HG03432 (cell line): ENCODE measurements at regions not wholly inside any gene's neighbourhood (a gene's known extent, or its start where the extent isn't known, plus 50 kb on each side); places are given as distances from the start of the nearest gene placed in this dataset.
"Not testable (repeated sequence)": the region's sequence is repeated elsewhere in the genome, so short reads cannot be mapped to it uniquely, and the experiment has no call there.

Source experiments
- ATAC-seq: cut with Tn5 transposase; IDR thresholded peaks from one replicate; pipeline ENCODE4 v1.9.1; 2021; ENCODE audit warnings: mild to moderate bottlenecking, moderate library complexity; ENCODE audit not compliant: unreplicated experiment

DNA sequence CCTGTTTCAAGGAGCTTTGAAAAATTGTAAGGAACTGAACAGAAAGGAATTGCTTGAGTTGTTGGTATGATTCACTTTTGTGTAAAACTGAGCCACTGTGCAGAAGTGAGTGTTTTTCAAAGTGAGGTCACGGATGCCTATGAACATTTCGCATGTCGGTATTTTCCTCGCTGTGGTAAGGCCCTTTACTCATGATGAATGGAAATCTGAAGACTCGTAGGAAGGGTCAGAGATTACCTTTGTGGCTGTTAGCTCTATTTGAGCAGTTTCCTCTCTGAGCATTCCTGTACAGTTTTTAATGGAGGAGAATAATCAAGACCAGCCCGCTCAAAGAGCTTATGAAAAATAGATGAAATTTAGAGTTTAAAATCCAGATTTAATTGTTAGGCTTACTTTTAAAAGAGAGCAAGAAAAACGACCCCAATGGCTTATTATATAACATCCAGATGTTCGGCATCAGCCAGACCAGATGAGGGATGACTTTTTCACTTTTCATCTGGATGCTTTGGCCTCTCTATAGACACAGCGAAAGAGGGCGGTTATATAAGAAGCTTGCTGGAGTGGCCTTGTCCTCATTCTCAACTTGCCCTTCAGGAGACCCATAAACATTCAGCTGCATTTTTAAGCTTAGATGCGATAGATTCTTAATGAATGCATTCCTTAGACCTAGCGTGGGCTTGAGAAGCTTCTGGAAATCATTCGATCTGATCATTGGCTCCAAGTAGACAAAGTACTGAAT, 99.5 kb downstream of the CD83 start:
- no peak for ATAC-seq

DNA sequence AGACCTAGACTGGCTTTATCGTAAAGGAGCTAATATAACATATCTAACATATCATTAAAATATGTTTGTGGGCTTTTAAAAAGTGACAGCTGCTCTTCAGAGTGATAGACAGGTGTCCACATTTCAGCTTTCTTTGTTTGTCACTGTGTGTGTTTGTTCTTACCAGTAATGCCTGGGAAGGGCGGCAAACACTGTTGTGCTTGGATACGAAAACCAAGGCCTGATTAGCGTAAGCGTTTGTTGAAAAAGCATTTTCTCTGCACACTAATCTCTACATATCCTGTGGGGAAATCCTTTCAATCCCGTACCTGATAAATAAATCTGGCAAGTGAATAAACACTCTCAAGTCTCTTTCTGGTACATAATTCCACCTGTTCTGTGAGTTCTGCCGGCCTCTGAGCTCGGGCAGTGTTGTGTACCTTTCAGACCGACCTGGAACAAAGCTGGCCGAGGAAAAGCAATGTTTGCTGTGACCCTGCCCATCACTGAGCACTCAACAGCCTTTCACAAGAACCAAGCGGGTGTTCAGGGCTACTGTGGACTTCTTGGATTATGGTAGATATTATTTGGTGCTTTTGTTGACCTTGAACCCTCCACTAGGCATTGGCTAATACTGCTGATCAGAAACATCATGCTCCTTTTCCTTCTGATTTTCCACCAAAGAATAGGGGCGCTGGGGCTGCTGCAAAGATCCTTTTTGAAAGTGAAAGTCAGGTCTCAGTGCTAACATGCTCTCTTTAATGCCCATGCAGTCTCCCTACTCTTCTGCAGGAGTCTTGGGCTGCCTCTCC, 100.4 kb downstream of the CD83 start:
- ATAC-seq, result no peak

DNA sequence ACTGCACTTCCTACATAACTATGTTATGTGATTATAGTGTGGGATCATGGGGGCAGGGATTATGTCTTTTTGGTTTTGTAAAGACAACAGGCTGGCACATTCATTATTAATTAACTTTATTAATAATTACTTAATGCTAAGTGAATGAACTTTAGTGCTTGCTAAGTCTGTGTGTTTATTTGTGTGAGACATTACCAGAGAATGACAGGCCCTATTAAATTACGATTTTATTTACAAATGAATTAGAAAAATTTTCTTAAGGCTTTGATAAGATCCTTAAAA, 100.9 kb downstream of the CD83 start:
- no peak for ATAC-seq

DNA sequence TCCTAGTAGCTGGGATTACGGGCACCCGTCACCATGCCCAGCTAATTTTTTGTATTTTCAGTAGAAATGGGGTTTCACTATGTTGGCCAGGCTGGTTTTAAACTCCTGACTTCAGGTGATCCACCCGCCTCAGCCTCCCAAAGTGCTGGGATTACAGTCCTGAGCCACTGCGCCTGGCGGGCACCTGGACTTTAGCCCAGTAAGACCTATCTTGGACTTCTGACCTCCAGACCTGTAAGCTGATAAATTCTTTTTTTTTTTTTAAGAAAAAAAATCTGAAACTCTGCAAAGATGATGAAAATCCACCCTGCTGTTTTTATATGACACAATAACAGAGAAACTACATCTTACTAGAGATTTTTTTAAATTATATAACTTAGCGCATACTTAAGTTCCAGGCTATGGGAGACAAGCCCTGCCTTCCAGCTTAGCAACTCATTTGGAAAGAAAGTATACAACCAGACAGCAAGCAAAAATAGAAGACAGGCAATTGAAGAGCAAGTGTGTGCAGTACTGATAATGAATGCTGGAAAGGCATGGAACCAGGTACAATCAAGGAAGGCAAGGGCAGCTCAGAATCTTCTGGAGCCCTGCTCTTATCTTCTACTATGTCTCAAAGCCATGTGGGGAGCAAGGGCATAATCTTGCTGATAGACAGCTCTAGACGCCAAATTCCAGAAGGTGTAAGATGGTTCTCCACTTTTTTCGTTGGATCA, 104.2 kb downstream of the CD83 start:
- ATAC-seq, result no peak

DNA sequence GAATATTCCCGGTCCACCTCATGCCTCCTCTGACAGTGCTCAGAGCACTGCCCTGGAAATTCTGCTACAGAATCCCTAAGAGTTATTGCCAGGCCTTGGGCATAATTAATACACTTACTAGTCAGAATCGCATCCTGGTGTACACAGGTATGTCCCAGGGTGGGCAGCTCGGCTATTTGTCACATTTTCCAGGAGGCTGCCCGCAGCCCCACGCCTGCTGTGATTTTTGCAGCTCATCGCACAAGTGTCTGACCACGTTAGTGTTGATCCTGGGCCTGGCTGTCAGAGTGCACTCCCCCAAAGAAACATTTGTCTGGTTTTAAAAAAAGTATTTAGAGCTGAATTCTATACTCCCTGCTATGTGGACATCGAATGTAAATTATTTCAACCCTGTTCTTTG, 105.4 kb downstream of the CD83 start:
- ATAC-seq, result no peak

DNA sequence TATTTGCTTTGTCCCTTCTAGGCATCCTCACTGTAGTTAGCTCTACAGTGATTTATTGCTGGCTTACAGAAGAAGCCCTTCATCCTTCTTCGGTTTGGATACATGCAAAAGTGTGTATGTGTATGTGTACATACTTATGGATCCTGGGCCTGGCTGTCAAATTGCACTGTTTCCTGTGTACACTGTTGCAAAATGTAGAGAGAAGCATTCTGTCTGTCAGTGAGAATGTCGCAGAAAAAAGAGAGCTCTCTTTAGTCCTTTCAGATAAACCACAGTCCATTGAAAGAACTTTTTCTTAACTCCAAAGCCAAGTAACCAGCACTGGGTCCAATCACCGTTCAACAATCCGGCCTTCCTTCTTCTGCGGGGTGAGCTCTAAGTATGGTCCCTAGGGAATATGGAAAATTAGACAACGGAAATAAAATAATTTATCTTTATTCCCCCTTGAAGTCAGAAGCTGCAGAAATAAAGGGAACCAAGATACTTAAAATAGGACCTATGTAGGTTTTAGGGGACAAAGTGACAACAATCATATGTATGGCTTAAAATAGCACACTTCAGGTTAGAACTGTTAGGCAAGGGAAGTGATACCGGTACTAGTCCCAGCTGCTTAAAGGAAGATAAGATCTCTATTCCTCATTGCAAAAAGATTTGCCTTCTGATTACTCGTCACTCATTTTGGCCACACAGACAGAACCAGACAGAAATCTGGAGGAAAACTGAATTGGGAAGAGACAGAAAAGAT, 107.0 kb downstream of the CD83 start:
- ATAC-seq, result no peak

DNA sequence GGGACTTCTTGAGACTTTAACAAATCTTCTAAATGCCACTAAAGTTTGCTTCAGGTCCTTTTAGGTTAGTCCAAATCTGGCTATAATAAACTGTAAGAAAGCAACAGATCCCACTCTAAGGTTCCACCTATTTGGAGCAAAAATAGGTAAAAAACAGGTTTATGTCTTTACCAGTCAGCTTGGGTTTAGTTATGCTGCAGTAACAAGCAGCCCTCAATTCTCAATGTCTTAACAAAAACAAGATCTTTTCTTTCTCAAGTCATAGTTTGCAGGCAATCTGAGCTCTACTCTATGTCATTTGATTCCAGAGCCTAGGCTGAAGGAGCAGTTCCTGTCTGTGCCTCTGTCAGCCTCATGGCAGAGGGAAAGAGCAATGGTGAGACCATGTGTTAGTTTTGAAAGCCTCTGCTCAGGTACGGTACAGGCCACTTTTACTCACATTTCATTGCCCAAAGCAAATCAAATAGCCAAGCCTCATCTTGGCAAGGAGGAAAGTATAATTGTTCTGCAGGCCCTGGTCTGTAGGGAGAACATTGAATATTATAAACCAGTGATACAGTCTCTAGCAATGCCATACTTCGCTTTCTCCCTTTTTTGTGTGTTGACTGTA, 108.6 kb downstream of the CD83 start:
- ATAC-seq, result no peak

DNA sequence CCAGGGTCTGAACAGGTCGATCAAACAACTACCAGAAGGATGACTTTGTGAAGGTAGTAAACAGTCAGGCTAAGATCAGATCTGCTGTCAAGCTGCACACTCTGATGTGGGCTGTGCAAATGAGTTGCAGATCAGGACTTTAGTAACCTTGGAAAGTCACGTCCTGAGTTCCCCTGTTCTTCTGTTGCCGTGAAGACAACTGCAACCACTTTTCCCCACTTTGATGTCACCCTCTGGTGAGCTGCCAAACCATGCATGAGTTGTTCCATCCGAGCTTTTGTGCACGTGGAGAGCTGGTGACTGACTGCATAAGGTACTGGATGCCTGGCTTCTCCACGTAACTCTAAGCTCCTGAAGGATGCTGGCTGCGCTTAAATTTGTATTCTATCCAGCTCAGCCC, 111.0 kb downstream of the CD83 start:
- ATAC-seq, result no peak

DNA sequence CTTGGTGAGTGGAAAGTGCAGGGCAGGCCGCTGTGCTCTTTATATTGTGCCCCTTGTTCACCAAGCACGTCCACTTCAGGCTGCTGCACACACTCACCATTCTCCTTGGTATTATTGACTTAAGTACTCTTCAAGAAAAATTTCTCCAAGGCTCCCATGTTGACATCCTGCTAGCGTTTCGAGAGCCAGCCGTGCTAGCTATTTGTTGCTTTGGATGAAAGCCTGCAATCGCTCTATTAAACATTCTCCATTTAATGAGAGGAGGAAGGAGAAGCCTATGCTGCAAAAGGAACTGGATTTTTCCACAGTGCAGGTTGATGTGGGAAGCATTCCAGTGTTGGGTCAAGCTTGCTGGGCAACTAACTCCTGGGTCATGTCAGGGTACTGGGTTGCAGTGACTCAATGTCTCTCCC, 113.5 kb downstream of the CD83 start:
- ATAC-seq, result no peak

GRCh38 chr6:14231501-14232280, 114.1 kb downstream of the CD83 start:
- ATAC-seq, result no peak

DNA sequence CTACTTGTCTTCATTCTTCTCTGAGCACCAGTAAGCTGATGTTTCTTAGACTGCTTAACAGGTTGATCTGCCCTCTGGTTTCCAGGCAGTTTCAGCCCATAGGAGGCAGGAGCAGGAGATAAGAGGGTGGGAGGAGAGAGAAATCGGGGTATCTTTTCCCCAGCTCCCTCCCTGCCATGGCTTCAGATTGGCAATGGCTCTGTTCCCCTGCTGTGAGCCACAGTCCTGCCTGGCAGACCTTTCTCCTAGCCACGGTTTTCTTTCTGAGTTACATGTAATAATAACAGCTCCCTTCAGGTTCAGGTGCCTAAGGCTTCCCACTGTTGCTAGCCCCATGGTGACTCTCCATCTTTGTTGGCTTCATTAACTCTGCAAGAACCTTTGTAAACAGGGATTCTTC, 115.3 kb downstream of the CD83 start:
- ATAC-seq, result no peak

DNA sequence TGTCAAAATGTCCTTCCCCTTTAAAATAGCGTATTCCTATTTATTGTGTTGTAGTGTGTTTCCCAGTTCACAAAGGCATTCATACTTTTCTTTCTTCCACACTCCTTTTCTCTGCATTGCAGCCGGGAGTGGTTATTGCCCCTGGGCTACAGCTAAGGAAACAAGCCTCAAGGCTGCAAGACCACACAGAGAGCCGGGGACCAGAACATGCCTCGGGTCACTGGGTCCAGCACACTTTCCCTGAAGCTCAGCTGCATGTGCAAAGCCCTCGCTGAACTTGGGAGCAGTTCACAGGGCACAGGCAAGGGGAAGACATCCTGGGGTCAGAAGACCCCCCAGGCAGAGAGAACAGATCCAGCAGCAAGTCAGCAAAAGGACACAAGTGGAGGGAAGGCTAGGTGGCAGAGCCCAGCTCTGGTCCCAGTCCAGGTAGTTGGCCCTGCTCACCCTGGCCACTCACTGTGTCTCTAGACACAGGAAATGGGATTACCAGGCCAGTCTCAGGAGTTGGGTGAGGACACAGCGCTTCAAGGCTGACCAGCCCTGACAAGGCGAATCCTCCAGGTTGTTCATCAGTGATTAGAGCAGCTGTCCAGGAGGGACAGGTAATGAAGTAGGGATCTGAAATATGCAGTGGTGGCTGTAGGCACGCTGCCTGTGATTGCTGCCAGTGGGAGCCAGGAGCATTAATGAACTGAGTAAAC, 118.2 kb downstream of the CD83 start:
- no peak for ATAC-seq

DNA sequence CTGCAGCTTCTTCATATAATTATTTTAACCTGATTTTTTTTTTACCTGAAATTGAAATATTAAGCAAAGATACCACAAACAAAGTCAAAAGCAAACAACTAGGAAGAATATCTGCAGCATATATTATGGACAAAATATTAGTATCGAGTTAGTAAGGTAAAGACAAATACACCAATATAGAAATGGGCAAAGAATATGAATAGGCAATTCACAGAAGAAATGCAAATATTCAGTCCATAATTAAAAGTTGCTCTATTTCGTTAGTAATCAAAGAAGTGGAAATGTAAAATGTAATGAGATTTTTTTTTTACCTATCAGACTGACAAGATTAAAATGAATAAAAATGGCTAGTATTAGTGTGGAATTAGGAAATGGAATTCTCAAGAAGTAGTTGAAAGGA, 121.5 kb downstream of the CD83 start:
- ATAC-seq, result no peak

DNA sequence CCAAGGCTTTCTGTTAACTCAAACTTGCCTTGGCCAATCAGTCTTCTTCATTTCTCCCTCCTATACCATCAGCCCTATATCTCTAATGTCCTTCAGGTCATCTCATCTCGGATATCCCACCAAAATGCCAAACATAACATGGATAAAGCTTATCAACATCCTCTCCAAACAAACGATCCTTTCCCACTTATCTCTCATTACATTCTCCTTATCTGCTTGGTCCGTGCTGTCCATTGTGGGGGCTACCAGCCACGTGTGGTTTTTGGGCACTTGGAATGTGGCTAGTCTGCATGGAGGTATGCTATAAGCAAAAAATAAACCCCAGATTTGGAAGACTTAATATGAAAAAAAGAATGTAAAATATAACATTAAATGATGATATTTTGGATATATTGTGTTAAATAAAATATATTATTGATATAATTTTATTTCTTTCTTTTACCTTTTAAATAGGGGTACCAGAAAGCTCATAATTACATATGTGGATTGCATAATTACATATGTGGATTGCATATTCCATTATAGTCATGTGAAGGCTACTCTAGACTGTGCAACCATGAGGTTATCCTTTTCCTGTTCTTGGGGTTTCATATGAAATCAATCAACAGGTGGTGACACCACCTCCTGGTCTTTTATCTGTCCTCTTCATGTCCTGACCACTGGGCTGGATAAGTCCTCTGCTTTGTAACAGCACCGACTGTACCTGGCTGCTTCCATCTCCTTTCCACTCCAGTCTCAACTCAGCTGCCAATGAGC, 123.0 kb downstream of the CD83 start:
- peak; percentile 21 for ATAC-seq

GRCh38 chr6:14241255-14242070, 123.9 kb downstream of the CD83 start:
- peak; percentile 55 for ATAC-seq

GRCh38 chr6:14242912-14243311, 125.3 kb downstream of the CD83 start:
- not testable (repeated sequence) for ATAC-seq

DNA sequence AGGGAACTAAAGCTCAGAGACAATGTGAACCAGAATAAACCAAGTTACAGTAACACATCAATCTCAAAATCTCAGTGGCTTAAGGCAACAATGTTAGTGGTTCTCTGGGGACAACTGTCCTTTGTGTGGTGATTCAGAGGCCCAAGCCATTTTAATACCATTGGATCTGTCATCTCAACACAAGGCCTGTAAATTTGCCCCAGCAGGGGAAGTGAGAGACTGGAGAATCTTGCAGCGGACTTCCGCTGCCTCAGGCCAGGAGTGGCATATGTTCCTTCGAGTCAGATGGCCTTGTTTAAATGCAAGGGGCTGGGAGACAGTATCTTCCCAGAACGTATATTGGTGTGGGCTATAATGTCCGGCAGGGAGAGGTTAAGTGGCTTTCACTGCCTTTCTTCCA, 126.0 kb downstream of the CD83 start:
- no peak for ATAC-seq

DNA sequence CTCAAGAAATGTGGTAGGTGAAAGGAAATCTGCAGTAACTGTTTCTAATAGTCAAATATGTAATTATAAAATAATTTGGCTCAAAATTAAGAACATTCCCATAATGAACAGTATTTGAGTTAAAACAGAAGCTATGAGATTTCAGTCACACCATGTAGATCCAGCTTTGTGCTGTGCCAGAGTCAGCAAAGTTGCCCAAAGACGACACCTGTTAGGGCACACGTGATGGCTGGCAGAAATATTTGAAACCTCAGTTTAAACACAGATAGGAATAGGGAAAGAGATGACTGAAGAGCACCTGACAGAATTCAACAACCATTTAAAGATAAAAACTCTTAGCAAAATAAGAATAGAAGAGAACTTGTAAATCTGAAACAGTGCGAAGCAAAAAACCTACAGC, 129.3 kb downstream of the CD83 start:
- ATAC-seq, result no peak
